ENCODE measurements at regions not wholly inside any gene's neighbourhood (a gene's known extent, or its start where the extent isn't known, plus 50 kb on each side); places are given as distances from the start of the nearest gene placed in this dataset.

DNA sequence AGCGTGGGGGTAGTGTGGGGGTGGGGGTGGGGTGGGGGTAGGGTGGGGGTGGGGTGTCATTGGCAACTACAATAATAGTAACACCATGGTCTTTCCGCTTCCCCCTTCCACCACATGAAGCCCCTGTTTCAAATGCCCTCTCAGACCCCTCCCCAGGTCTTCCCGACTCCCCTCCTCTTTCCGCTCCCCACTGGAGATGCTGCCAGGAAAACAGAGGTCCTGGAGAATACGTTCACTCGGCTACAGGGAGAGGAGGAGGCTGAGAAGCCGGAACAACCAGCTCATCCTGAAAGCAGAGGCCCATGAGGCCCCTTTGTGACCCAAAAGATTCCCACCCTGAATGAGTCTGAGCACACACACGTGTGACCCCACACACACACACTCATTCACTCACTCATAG lies 75.4 kb downstream of the CPN2 start:
- no peaks in the 10 kb centered on the region for H3K4me1 Mint-ChIP-seq
- POLR2A ChIA-PET, result no interaction called here
- no peaks in the 10 kb centered on the region for H3K36me3 Mint-ChIP-seq (ENCODE audit: low read depth)
- peaks cover 22% of the 10 kb centered on the region for H3K27me3 Mint-ChIP-seq
- CTCF ChIA-PET, result no interaction called here
- intact Hi-C loops (cut with micrococcal nuclease), result no loop called here
- ATAC-seq (ENCODE audit: low read depth) (no peak), DNase-seq (no peak)
- no peaks in the 10 kb centered on the region for H3K9me3 Mint-ChIP-seq
- no peak overlapping the region for H3K4me3 Mint-ChIP-seq
- TF ChIP-seq, protein P1, sequence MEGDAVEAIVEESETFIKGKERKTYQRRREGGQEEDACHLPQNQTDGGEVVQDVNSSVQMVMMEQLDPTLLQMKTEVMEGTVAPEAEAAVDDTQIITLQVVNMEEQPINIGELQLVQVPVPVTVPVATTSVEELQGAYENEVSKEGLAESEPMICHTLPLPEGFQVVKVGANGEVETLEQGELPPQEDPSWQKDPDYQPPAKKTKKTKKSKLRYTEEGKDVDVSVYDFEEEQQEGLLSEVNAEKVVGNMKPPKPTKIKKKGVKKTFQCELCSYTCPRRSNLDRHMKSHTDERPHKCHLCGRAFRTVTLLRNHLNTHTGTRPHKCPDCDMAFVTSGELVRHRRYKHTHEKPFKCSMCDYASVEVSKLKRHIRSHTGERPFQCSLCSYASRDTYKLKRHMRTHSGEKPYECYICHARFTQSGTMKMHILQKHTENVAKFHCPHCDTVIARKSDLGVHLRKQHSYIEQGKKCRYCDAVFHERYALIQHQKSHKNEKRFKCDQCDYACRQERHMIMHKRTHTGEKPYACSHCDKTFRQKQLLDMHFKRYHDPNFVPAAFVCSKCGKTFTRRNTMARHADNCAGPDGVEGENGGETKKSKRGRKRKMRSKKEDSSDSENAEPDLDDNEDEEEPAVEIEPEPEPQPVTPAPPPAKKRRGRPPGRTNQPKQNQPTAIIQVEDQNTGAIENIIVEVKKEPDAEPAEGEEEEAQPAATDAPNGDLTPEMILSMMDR (IDR thresholded peaks at IDR 0.05), result no peak
- no peak overlapping the region for H3K27ac Mint-ChIP-seq

DNA sequence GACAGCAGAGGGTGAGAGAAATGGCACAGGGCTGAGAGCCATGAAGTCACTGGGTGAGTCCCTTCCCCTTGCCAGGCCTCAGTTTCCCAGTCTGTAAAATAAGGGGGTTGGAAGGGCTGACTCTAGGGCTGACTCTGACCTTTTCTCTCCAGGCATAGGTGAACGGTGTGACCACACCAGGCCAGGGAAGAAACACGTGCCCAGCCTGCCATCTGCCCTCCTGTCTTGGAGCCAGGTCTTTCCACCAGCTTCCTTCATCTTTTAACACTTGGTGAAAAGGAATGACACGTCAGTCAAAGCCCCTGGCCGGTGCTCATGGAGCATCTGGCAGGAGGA lies 74.4 kb downstream of the CPN2 start:
- Mint-ChIP-seq H3K4me1 (no peaks in the 10 kb centered on the region), H3K27ac (no peak overlapping the region), H3K36me3 (ENCODE audit: low read depth) (no peaks in the 10 kb centered on the region), H3K4me3 (no peak overlapping the region), H3K27me3 (peaks cover 22% of the 10 kb centered on the region), H3K9me3 (no peaks in the 10 kb centered on the region)
- TF ChIP-seq, protein P1 (IDR thresholded peaks at IDR 0.05), result no peak
- DNase-seq, result no peak
- no peak for ATAC-seq (ENCODE audit: low read depth)
- intact Hi-C loops (cut with micrococcal nuclease), result no loop called here
- ChIA-PET POLR2A (no interaction called here), CTCF (no interaction called here)

DNA sequence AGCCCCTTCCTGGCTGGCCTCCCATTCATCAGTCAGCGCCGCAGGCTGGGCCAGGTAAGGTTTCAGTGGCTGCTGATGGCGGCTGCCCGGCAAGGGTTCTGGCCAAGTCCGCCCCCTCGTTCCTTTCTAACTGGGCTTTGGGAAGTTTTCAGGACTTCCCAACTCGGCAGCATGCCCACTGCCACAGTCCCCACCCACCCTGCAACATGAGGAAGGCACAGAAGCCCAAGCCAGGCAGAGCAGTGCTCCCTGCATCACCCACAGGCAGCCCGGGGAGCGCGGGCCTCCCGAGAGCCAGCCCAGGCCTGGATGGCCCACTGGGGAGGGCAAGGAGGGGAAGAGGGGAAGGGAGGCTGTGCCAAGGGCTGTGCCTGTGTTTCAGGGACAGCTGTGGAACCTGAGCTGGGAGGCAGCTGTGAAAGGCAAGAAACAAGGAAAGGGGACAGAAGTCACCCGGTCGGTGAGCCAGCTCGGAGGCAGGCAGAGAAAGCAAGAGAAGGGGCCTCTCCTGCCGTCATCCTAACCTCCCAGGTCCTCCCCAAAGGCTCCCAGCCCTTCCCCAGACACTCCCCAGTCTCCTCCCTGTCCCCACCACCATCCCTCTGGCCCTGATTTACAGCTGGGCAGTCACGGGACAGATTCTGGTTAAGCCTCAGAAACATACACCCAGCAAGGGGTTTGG lies 73.9 kb downstream of the CPN2 start:
- CTCF ChIA-PET, result no interaction called here
- H3K27me3 Mint-ChIP-seq, result peaks cover 21% of the 10 kb centered on the region
- no peaks in the 10 kb centered on the region for H3K4me1 Mint-ChIP-seq
- no peak overlapping the region for H3K4me3 Mint-ChIP-seq
- POLR2A ChIA-PET, result no interaction called here
- intact Hi-C loops (cut with micrococcal nuclease), result no loop called here
- TF ChIP-seq, protein P1 (IDR thresholded peaks at IDR 0.05), result no peak
- no peak overlapping the region for H3K27ac Mint-ChIP-seq
- H3K36me3 Mint-ChIP-seq (ENCODE audit: low read depth), result no peaks in the 10 kb centered on the region
- no peak for ATAC-seq (ENCODE audit: low read depth)
- no peaks in the 10 kb centered on the region for H3K9me3 Mint-ChIP-seq
- no peak for DNase-seq

DNA sequence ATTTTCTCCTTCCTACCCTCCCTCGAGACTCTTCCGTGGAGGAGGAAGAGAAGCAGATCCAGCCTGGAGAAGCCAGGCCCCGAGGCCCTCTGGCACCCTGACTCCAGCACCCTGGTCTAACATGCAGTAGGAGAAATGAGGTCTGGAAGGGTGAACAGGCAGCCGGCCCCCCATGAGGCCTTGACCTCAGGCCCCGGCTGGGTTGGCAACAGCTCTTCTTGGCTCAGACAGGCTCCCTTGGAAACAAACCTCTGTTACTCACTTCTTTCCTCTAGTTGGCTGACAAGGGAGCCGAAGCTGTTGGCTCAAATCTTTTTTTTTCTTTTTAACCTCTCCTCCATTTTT lies 73.4 kb downstream of the CPN2 start:
- ChIA-PET CTCF (no interaction called here), POLR2A (no interaction called here)
- Mint-ChIP-seq H3K4me1 (no peaks in the 10 kb centered on the region), H3K36me3 (ENCODE audit: low read depth) (no peaks in the 10 kb centered on the region), H3K27me3 (peaks cover 16% of the 10 kb centered on the region), H3K9me3 (no peaks in the 10 kb centered on the region), H3K4me3 (no peak overlapping the region), H3K27ac (no peak overlapping the region)
- TF ChIP-seq, protein P1 (IDR thresholded peaks at IDR 0.05), result no peak
- DNase-seq, result no peak
- intact Hi-C loops (cut with micrococcal nuclease), result no loop called here
- ATAC-seq (ENCODE audit: low read depth), result no peak

DNA sequence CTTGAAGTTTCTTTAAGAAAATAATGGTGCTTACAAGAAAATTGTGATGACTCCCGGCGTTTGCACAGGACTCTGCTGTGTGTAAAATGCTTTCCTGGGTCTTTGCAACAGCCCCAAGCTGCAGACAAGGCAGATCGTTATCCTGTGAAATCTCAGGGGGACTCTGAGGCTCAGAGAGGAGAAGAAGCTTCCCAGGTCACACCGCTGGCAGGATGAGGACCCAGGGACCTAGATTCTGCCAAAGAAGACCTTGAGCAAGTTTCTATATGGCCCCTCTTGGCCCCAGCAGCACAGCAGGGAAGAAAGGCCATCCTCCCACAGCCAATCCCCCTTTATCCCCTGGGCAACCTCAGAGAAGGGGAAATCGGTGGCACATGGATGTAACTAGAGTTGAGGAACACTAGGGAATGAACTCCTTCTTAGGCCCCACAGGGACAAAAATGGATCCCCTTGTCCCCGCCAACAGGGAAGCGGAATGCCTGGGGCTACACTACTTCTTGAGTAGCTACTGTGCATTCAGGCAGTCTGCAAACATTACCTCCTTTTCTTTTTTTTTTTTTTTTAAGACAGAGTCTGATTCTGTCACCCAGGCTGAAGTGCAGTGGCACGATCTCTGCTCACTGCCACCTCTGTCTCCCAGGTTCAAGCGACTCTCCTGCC lies 72.8 kb downstream of the CPN2 start:
- H3K9me3 Mint-ChIP-seq, result no peaks in the 10 kb centered on the region
- no peaks in the 10 kb centered on the region for H3K4me1 Mint-ChIP-seq
- no peak overlapping the region for H3K27ac Mint-ChIP-seq
- POLR2A ChIA-PET, result no interaction called here
- CTCF ChIA-PET, result no interaction called here
- H3K4me3 Mint-ChIP-seq, result no peak overlapping the region
- no peak for ATAC-seq (ENCODE audit: low read depth)
- H3K36me3 Mint-ChIP-seq (ENCODE audit: low read depth), result no peaks in the 10 kb centered on the region
- no peak for DNase-seq
- TF ChIP-seq, protein P1 (IDR thresholded peaks at IDR 0.05), result no peak
- intact Hi-C loops (cut with micrococcal nuclease), result no loop called here
- peaks cover 15% of the 10 kb centered on the region for H3K27me3 Mint-ChIP-seq
